WTC11 (cell line): ENCODE measurements at regions not wholly inside any gene's neighbourhood (a gene's known extent, or its start where the extent isn't known, plus 50 kb on each side); places are given as distances from the start of the nearest gene placed in this dataset.
A peak's percentile ranks its signal among the peaks of the same experiment; 100 is the strongest.

Experiments used
- ATAC-seq: fragments of 200-7000 bp; cut with Tn5 transposase; 2 replicates; pipeline ENCODE4 v1.10.0; 2021; ENCODE audit warnings: mild to moderate bottlenecking, moderate library complexity
- CTCF ChIA-PET: fragments of 300-600 bp; sonication (Branson Sonifier 250); formaldehyde crosslinking; loops from one replicate; lab custom pipeline; 2021; ENCODE audit warnings: antibody characterized with exemption; lab: Charles Lee
- POLR2A ChIA-PET: fragments of 350-600 bp; sonication (Branson Sonifier 250); formaldehyde crosslinking; loops from one replicate; lab custom pipeline; 2021; ENCODE audit warnings: antibody characterized with exemption; lab: Charles Lee
- DNase-seq: peaks from one replicate; pipeline ENCODE4 v3.0.0; 2021; ENCODE audit warnings: low spot score
- H3K27ac Mint-ChIP-seq: 2 replicates; pipeline ENCODE4 v1.8.0; 2021; ENCODE audit warnings: mixed read lengths
- H3K27me3 Mint-ChIP-seq: 2 replicates; pipeline ENCODE4 v1.8.0; 2021; ENCODE audit warnings: low read depth, mild to moderate bottlenecking, moderate library complexity, mixed read lengths
- H3K36me3 Mint-ChIP-seq: 2 replicates; pipeline ENCODE4 v1.8.0; 2021; ENCODE audit warnings: mixed read lengths
- H3K4me1 Mint-ChIP-seq: 2 replicates; pipeline ENCODE4 v1.8.0; 2022; ENCODE audit warnings: mixed read lengths
- H3K4me3 Mint-ChIP-seq: 2 replicates; pipeline ENCODE4 v1.8.0; 2021; ENCODE audit warnings: mild to moderate bottlenecking, moderate library complexity, mixed read lengths
- H3K9me3 Mint-ChIP-seq: 2 replicates; pipeline ENCODE4 v1.8.0; 2021; ENCODE audit warnings: mixed read lengths
- AR ChIP-seq: fragments of 250-450 bp; sonication (Bioruptor Pico); IDR thresholded peaks from 2 replicates; pipeline ENCODE4 v1.9.0; 2021; ENCODE audit warnings: mild to moderate bottlenecking
- ATF1 ChIP-seq: sonication (generic); formaldehyde crosslinking; IDR thresholded peaks from 2 replicates; pipeline ENCODE4 v1.8.1; 2023; ENCODE audit warnings: mild to moderate bottlenecking, moderate library complexity, missing genetic modification reagents
- ERG ChIP-seq: fragments of 250-450 bp; sonication (Bioruptor Pico); IDR thresholded peaks from 2 replicates; pipeline ENCODE4 v1.8.0; 2021; ENCODE audit warnings: mild to moderate bottlenecking
- FOXJ3 ChIP-seq: sonication (generic); formaldehyde crosslinking; IDR thresholded peaks from 2 replicates; pipeline ENCODE4 v1.9.0; 2021; ENCODE audit warnings: missing genetic modification reagents, mild to moderate bottlenecking, borderline replicate concordance
- GABPB1 ChIP-seq: sonication (generic); formaldehyde crosslinking; IDR thresholded peaks from 2 replicates; pipeline ENCODE4 v1.8.1; 2023; ENCODE audit warnings: mild to moderate bottlenecking, missing genetic modification reagents
- HMGA2 ChIP-seq: fragments of 250-450 bp; sonication (Bioruptor Pico); IDR thresholded peaks from 2 replicates; pipeline ENCODE4 v1.4.0; 2021; ENCODE audit warnings: mild to moderate bottlenecking, moderate library complexity
- JAZF1 ChIP-seq: fragments of 250-450 bp; sonication (Bioruptor Pico); IDR thresholded peaks from 2 replicates; pipeline ENCODE4 v1.9.0; 2021; ENCODE audit warnings: moderate library complexity, mild to moderate bottlenecking, inconsistent platforms
- MAX ChIP-seq: sonication (generic); formaldehyde crosslinking; IDR thresholded peaks from 2 replicates; pipeline ENCODE4 v1.8.0; 2022; ENCODE audit warnings: mild to moderate bottlenecking, missing genetic modification reagents
- NFATC4 ChIP-seq: fragments of 250-450 bp; sonication (Bioruptor Pico); IDR thresholded peaks from 2 replicates; pipeline ENCODE4 v1.9.0; 2021; ENCODE audit warnings: mild to moderate bottlenecking
- NFE2L1 ChIP-seq: sonication (generic); formaldehyde crosslinking; IDR thresholded peaks from 2 replicates; pipeline ENCODE4 v1.8.1; 2023; ENCODE audit warnings: missing genetic modification reagents
- NFYB ChIP-seq: sonication (generic); formaldehyde crosslinking; conservative IDR thresholded peaks from 2 replicates; pipeline ENCODE4 v1.8.0; 2022; ENCODE audit warnings: low read depth, missing genetic modification reagents
- NR3C1 ChIP-seq: sonication (generic); formaldehyde crosslinking; conservative IDR thresholded peaks from 2 replicates; pipeline ENCODE4 v1.8.1; 2023; ENCODE audit warnings: low read depth, mild to moderate bottlenecking, missing genetic modification reagents
- OVOL2 ChIP-seq: fragments of 250-450 bp; sonication (Bioruptor Pico); IDR thresholded peaks from 2 replicates; pipeline ENCODE4 v1.9.0; 2021; ENCODE audit warnings: mild to moderate bottlenecking, borderline replicate concordance
- SMAD3 ChIP-seq: sonication (generic); formaldehyde crosslinking; IDR thresholded peaks from 2 replicates; pipeline ENCODE4 v1.8.0; 2022; ENCODE audit warnings: missing genetic modification reagents, mild to moderate bottlenecking, borderline replicate concordance
- ZBTB21 ChIP-seq: sonication (generic); formaldehyde crosslinking; IDR thresholded peaks from 2 replicates; pipeline ENCODE4 v1.8.1; 2023; ENCODE audit warnings: mild to moderate bottlenecking, missing genetic modification reagents, borderline replicate concordance
- ZNF396 ChIP-seq: fragments of 250-450 bp; sonication (Bioruptor Pico); IDR thresholded peaks from 2 replicates; pipeline ENCODE4 v1.8.0; 2021; ENCODE audit warnings: mild to moderate bottlenecking, moderate library complexity, borderline replicate concordance
- ZNF512 ChIP-seq: sonication (generic); formaldehyde crosslinking; IDR thresholded peaks from 2 replicates; pipeline ENCODE4 v1.8.1; 2022; ENCODE audit warnings: missing genetic modification reagents, borderline replicate concordance
- ZNF671 ChIP-seq: fragments of 250-450 bp; sonication (Bioruptor Pico); IDR thresholded peaks from 2 replicates; pipeline ENCODE4 v1.8.0; 2021; ENCODE audit warnings: mild to moderate bottlenecking
- TF ChIP-seq, protein P1 (sequence below): sonication (generic); formaldehyde crosslinking; IDR thresholded peaks from 2 replicates; pipeline ENCODE4 v1.8.1; 2022; ENCODE audit warnings: low read depth, missing genetic modification reagents, borderline replicate concordance
- TF ChIP-seq, protein P2 (sequence below): sonication (generic); formaldehyde crosslinking; IDR thresholded peaks from 2 replicates; pipeline ENCODE4 v1.8.1; 2023; ENCODE audit warnings: mild to moderate bottlenecking, missing genetic modification reagents, moderate library complexity
- TF ChIP-seq, protein P3 (sequence below): sonication (generic); formaldehyde crosslinking; IDR thresholded peaks from 2 replicates; pipeline ENCODE4 v1.8.0; 2022; ENCODE audit warnings: mild to moderate bottlenecking, missing genetic modification reagents
- TF ChIP-seq, protein P4 (sequence below): sonication (generic); formaldehyde crosslinking; conservative IDR thresholded peaks from 2 replicates; pipeline ENCODE4 v1.8.1; 2022; ENCODE audit warnings: mild to moderate bottlenecking, missing genetic modification reagents
- TF ChIP-seq, protein P5 (sequence below): sonication (generic); formaldehyde crosslinking; IDR thresholded peaks from 2 replicates; pipeline ENCODE4 v1.8.1; 2023; ENCODE audit warnings: mild to moderate bottlenecking, missing genetic modification reagents, moderate library complexity

DNA sequence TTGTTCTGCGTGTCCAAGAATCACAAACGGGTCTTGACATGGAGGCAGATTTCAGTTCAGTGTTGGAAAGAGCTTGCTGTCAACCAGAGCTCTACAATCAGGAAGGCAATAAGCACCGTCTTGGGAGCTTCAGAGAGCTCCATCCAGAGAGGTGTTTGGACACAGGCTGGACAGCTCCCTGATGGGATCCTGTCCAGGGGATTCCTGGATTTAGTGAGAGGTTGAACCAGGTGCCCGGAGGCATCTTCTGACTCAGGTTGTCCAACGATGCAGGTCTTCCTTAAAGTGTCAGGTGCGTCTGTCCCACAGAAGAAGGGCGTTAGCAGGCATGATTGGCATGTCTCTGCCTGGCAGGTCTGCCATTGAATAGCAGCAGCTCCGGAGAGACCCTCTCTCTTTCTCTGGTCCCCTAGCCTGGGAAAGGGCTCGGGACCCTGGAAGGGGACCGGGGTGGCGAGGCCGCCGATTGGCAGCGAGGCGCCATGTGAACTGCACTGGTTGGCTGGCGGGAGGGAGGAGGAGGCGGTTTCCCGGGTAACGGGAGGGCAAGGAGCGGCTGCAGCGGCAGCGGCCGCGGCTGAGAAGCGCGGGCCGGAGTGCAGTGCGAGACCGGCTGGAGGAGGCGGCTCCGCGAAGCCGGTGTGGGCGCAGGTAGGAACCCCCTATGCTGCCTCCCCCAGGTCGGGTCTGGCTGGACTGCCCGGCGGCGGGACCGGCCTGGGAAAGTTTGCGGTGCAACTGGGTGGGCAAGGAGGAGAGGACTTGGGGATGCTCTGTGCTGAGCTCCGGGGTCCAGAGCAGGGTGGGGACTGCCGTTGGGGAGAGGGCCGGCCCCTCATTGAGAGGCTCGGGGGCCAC is 104.1 kb upstream of the E2F8 start:
- H3K27ac Mint-ChIP-seq = no peak overlapping the region
- ATAC-seq = peak; percentile 88
- no peaks in the 10 kb centered on the region for H3K36me3 Mint-ChIP-seq
- CTCF ChIA-PET = interaction anchor here (0.9 to 2.5 kb wide), 4 partner anchors 12 to 268 kb away, joined by 3 to 8 read pairs (median 3); no protein-coding TSS in a partner anchor
- H3K27me3 Mint-ChIP-seq = peaks cover 92% of the 10 kb centered on the region
- POLR2A ChIA-PET = no interaction called here
- DNase-seq = peak; percentile 84
- peaks cover 17% of the 10 kb centered on the region for H3K4me1 Mint-ChIP-seq
- H3K4me3 Mint-ChIP-seq = peak overlapping the region; percentile 65
- TF ChIP-seq, protein P1, sequence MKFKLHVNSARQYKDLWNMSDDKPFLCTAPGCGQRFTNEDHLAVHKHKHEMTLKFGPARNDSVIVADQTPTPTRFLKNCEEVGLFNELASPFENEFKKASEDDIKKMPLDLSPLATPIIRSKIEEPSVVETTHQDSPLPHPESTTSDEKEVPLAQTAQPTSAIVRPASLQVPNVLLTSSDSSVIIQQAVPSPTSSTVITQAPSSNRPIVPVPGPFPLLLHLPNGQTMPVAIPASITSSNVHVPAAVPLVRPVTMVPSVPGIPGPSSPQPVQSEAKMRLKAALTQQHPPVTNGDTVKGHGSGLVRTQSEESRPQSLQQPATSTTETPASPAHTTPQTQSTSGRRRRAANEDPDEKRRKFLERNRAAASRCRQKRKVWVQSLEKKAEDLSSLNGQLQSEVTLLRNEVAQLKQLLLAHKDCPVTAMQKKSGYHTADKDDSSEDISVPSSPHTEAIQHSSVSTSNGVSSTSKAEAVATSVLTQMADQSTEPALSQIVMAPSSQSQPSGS = no peak
- TF ChIP-seq NFATC4 (CRISPR knock-in tag) (no peak), MAX (CRISPR knock-in tag) (peak; percentile 39; the same call in 1 of the 2 replicates), GABPB1 (no peak), HMGA2 (CRISPR knock-in tag) (no peak), FOXJ3 (CRISPR knock-in tag) (no peak), NFYB (0 out of 2 replicates have a peak, but pooled peaks have one; percentile 18), AR (CRISPR knock-in tag) (no peak), ATF1 (CRISPR knock-in tag) (no peak), ZNF671 (CRISPR knock-in tag) (no peak)
- TF ChIP-seq, protein P2, sequence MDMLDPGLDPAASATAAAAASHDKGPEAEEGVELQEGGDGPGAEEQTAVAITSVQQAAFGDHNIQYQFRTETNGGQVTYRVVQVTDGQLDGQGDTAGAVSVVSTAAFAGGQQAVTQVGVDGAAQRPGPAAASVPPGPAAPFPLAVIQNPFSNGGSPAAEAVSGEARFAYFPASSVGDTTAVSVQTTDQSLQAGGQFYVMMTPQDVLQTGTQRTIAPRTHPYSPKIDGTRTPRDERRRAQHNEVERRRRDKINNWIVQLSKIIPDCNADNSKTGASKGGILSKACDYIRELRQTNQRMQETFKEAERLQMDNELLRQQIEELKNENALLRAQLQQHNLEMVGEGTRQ (CRISPR knock-in tag) = peak; percentile 78
- TF ChIP-seq, protein P3, sequence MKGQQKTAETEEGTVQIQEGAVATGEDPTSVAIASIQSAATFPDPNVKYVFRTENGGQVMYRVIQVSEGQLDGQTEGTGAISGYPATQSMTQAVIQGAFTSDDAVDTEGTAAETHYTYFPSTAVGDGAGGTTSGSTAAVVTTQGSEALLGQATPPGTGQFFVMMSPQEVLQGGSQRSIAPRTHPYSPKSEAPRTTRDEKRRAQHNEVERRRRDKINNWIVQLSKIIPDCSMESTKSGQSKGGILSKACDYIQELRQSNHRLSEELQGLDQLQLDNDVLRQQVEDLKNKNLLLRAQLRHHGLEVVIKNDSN (CRISPR knock-in tag) = peak; percentile 76
- TF ChIP-seq, all 79 proteins: peak for 4
- no peaks in the 10 kb centered on the region for H3K9me3 Mint-ChIP-seq

DNA sequence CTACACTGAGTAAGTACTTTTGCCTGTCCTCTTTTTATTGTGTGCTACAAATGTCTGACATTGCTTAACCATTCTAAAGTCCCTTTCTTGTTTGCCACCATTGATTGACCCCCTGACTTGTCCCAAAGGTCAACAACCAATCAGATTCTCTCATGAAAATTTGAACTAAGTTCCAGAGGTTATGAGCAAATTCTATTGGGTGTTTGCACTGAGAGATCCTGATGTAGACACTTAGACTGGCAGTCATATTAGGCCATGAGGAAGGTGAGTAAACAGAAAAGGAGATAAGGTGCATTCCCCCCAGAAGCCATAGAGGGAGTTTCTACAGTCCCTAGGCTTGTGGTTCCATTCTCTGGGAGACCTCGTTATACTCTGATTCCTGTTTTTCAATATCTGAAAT is 101.3 kb upstream of the E2F8 start:
- Mint-ChIP-seq H3K27me3 (peaks cover 75% of the 10 kb centered on the region), H3K27ac (no peak overlapping the region), H3K36me3 (no peaks in the 10 kb centered on the region), H3K4me3 (no peak overlapping the region), H3K4me1 (peaks cover 12% of the 10 kb centered on the region), H3K9me3 (no peaks in the 10 kb centered on the region)
- CTCF ChIA-PET = no interaction called here
- POLR2A ChIA-PET = no interaction called here
- ATAC-seq (no peak), DNase-seq (no peak)
- no peak for TF ChIP-seq ERG
- TF ChIP-seq, protein P4, sequence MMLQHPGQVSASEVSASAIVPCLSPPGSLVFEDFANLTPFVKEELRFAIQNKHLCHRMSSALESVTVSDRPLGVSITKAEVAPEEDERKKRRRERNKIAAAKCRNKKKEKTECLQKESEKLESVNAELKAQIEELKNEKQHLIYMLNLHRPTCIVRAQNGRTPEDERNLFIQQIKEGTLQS (CRISPR knock-in tag) = no peak
- no peak for TF ChIP-seq ZNF396 (CRISPR knock-in tag)
- no peak for TF ChIP-seq NFE2L1
- TF ChIP-seq, protein P5, sequence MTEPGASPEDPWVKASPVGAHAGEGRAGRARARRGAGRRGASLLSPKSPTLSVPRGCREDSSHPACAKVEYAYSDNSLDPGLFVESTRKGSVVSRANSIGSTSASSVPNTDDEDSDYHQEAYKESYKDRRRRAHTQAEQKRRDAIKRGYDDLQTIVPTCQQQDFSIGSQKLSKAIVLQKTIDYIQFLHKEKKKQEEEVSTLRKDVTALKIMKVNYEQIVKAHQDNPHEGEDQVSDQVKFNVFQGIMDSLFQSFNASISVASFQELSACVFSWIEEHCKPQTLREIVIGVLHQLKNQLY (CRISPR knock-in tag) = no peak
- TF ChIP-seq SMAD3 (CRISPR knock-in tag) = no peak
- TF ChIP-seq NR3C1 (CRISPR knock-in tag) = no peak
- no peak for TF ChIP-seq OVOL2 (CRISPR knock-in tag)
- TF ChIP-seq JAZF1 (CRISPR knock-in tag) = no peak
- TF ChIP-seq ZBTB21 (CRISPR knock-in tag) = no peak
- TF ChIP-seq ZNF512 (CRISPR knock-in tag) = no peak
